ENCODE measurements at regions not wholly inside any gene's neighbourhood (a gene's known extent, or its start where the extent isn't known, plus 50 kb on each side); places are given as distances from the start of the nearest gene placed in this dataset.

DNA sequence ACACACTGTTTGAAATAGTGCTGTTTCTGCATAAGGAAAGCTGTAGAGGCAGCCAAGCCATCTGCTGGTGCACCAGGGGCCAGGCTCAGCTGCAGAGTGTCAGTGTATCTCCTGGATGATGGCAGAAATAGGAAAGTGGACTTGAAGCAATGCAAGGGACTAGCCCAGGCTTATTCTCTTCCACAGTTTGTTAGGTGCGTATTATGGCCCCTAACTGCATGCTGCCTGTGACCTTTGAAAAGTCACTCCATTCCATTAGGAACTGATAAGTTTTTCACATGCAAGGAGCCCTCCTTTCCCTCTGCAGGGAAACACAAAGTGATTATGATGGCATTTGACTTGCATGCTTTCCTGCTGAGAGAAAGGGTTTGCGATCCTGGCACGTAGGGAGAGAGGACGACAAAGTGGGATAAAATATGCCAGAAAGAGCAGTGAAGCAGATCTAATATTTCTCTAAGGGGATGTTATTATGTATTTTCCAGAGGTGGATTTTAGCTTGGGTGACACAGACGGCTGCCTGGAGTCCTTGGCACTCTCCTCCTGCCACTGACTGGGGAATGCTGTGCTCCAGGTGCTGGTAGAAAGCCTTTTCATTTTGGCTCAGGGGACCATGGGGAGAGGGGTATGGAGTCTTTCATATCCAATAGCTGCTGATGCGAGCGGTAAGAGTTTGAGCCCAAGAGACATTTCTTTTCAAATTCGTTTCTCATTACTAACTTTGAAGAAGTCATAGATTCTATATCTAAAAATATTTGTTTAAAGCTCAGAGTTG lies 402.1 kb upstream of the B3GALT2 start:
- no peak overlapping the region for H3K4me3 ChIP-seq (ENCODE audit: low read depth, low read length)
- TF ChIP-seq, protein P1, sequence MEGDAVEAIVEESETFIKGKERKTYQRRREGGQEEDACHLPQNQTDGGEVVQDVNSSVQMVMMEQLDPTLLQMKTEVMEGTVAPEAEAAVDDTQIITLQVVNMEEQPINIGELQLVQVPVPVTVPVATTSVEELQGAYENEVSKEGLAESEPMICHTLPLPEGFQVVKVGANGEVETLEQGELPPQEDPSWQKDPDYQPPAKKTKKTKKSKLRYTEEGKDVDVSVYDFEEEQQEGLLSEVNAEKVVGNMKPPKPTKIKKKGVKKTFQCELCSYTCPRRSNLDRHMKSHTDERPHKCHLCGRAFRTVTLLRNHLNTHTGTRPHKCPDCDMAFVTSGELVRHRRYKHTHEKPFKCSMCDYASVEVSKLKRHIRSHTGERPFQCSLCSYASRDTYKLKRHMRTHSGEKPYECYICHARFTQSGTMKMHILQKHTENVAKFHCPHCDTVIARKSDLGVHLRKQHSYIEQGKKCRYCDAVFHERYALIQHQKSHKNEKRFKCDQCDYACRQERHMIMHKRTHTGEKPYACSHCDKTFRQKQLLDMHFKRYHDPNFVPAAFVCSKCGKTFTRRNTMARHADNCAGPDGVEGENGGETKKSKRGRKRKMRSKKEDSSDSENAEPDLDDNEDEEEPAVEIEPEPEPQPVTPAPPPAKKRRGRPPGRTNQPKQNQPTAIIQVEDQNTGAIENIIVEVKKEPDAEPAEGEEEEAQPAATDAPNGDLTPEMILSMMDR (IDR thresholded peaks at IDR 0.05; ENCODE audit: insufficient read depth, low read depth, low read length) = no peak
- DNase-seq (ENCODE audit: low read depth) = no peak

DNA sequence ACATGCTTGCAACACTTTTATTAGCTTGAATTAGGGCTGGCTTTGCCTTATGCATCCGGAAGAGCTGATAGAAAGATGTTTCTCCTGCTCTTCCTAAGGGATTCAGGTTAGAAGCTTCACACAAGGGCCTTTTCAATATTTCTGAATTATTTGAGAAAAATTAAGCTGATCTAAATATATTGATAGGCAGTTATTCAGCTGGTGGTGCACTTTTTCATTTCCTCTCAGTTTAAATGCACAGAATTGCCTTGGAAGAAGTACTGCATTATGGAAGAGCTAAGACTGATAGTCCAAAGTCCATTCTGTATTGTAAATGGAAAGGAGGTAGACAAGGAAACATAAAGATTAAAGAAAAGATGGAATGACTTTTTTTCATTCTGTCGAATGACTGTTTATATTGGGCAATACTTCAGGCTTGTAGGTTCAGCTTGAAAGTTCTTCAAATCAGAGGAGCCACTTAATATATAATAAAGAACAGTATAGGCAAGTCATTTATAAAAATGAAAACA lies 398.4 kb upstream of the B3GALT2 start:
- TF ChIP-seq, protein P1 (IDR thresholded peaks at IDR 0.05; ENCODE audit: insufficient read depth, low read depth, low read length) = no peak
- no peak for DNase-seq (ENCODE audit: low read depth)

DNA sequence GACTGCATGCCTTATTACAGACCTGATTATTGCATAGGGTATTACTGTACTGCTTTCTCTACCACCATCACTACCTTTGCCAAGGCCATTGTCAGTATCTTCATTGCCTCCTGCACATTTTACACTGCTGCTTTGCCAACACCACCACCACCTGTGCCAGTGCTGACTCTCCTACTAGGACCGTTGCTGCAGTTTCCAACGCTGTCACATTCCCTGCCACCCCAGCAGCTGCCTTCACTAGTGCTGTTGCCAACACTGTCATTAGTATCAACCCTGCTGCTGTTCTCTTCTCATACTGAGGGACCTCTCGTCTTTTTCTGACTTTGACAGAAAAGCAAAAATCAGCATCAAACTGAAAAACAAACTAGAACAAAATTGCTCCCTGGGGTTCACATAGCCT lies 394.9 kb upstream of the B3GALT2 start:
- TF ChIP-seq, protein P1 (IDR thresholded peaks at IDR 0.05; ENCODE audit: insufficient read depth, low read depth, low read length) = no peak
- no peak overlapping the region for H3K4me3 ChIP-seq (ENCODE audit: low read depth, low read length)
- no peak for DNase-seq (ENCODE audit: low read depth)

More for the DNA sequence above, 398.4 kb upstream of the B3GALT2 start:
- no peak overlapping the region for H3K4me3 ChIP-seq (ENCODE audit: low read depth, low read length)

DNA sequence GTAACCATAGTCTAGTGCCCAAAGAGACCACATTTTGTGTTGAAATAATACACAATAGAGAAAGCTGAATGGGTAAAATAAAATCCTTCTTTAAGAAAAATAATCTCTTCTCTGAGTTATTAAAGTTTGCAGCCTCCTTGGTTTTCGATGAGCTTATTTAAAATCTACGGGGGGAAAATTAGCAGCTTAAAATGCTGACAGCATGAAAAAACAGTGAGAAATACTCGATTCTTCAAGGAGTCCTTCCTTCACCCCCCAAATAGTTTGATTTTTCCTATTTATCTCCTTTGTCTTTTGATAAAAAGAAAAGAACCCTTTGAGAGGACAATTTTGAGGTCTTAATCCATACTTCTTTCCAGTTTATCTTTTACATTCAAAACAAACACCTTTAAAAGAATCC lies 394.0 kb upstream of the B3GALT2 start:
- TF ChIP-seq, protein P1 (IDR thresholded peaks at IDR 0.05; ENCODE audit: insufficient read depth, low read depth, low read length) = no peak
- DNase-seq (ENCODE audit: low read depth) = no peak
- H3K4me3 ChIP-seq (ENCODE audit: low read depth, low read length) = no peak overlapping the region

DNA sequence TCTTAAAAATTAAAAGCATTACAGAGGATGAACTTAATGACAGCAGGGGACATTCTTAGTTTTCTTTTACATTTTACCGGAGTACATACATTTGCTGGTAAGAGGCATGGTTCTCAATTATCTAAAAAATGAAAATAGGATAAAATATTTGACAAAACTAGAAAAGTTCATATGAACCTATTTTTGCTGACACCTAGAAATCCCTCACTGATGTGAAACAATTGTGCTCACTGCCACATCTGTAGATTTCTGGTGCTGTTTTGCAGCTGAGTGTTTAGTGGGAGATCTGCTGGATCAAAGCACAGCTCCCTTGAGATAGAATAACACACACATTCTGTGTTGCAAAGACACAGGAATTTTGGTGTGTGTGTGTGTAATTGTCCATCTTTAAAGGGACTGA lies 392.9 kb upstream of the B3GALT2 start:
- no peak for DNase-seq (ENCODE audit: low read depth)
- H3K4me3 ChIP-seq (ENCODE audit: low read depth, low read length) = no peak overlapping the region
- TF ChIP-seq, protein P1 (IDR thresholded peaks at IDR 0.05; ENCODE audit: insufficient read depth, low read depth, low read length) = no peak

DNA sequence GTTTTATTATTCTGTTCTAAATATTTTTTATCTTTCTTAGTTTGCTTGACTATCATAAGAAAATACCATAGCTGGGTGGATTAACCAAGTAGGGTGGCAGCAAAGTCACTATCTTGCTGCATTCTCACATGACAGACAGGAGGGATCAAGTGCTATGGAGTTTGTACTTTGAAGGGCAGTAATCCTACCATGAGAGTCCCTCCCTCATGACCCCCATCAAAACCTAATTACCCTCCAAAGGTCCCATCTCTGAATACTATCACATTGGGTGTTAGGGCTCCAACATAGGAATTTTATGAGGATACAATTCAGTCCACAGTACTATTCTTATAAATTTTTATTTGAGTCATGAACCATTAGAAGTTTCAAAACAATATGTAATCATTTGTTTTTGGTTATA lies 388.5 kb upstream of the B3GALT2 start:
- H3K4me3 ChIP-seq (ENCODE audit: low read depth, low read length) = no peak overlapping the region
- no peak for DNase-seq (ENCODE audit: low read depth)
- TF ChIP-seq, protein P1 (IDR thresholded peaks at IDR 0.05; ENCODE audit: insufficient read depth, low read depth, low read length) = no peak

- TF ChIP-seq, protein P1 (IDR thresholded peaks at IDR 0.05; ENCODE audit: insufficient read depth, low read depth, low read length) = no peak
- DNase-seq (ENCODE audit: low read depth) = no peak
- H3K4me3 ChIP-seq (ENCODE audit: low read depth, low read length) = no peak overlapping the region
These were observed 383.5 kb upstream of the B3GALT2 start for GRCh38 chr1:193569983-193570269.

All from fibroblast of villous mesenchyme (primary cell).